GM23248 (cell line): ENCODE measurements at regions not wholly inside any gene's neighbourhood (a gene's known extent, or its start where the extent isn't known, plus 50 kb on each side); places are given as distances from the start of the nearest gene placed in this dataset.

Experiments
- EZH2 ChIP-seq: fragments of 200-600 bp; sonication (generic); IDR thresholded peaks from 2 replicates; pipeline ENCODE4 v1.6.1; 2018; ENCODE audit warnings: antibody characterized with exemption, mild to moderate bottlenecking; ENCODE audit not compliant: insufficient read depth, poor library complexity, severe bottlenecking
- EZH2phosphoT487 ChIP-seq: fragments of 200-600 bp; sonication (generic); IDR thresholded peaks from 2 replicates; pipeline ENCODE4 v1.6.1; 2018; ENCODE audit warnings: antibody characterized with exemption, moderate library complexity, mild to moderate bottlenecking, low read depth; ENCODE audit not compliant: insufficient read depth

GRCh38 chr10:127614484-127615017, 65.4 kb downstream of the NPS start:
- no peak for TF ChIP-seq EZH2
- TF ChIP-seq EZH2phosphoT487, result no peak
